Gastrocnemius medialis (tissue), 4 donors: ENCODE measurements at regions not wholly inside any gene's neighbourhood (a gene's known extent, or its start where the extent isn't known, plus 50 kb on each side); places are given as distances from the start of the nearest gene placed in this dataset.

Experiments
- CTCF ChIP-seq, 5 experiments: fragments of 450-650 bp in 3 of 5; fragments of 200-600 bp in 2 of 5; sonication (generic) in 2 of 5; IDR thresholded peaks in 4 of 5; conservative IDR thresholded peaks in 1 of 5; 1 replicate in 4 of 5; 2 replicates in 1 of 5; pipeline ENCODE4 v1.5.1; 2016 to 2019; ENCODE audit warnings: antibody characterized with exemption in 5 of 5, mild to moderate bottlenecking in 3 of 5, moderate library complexity in 3 of 5
- POLR2A ChIP-seq, 2 donors: fragments of 450-650 bp; IDR thresholded peaks; one replicate each; pipeline ENCODE4 v1.6.1; 2017; ENCODE audit warnings: antibody characterized with exemption in 2 of 2, mild to moderate bottlenecking in 2 of 2, moderate library complexity in 2 of 2

DNA sequence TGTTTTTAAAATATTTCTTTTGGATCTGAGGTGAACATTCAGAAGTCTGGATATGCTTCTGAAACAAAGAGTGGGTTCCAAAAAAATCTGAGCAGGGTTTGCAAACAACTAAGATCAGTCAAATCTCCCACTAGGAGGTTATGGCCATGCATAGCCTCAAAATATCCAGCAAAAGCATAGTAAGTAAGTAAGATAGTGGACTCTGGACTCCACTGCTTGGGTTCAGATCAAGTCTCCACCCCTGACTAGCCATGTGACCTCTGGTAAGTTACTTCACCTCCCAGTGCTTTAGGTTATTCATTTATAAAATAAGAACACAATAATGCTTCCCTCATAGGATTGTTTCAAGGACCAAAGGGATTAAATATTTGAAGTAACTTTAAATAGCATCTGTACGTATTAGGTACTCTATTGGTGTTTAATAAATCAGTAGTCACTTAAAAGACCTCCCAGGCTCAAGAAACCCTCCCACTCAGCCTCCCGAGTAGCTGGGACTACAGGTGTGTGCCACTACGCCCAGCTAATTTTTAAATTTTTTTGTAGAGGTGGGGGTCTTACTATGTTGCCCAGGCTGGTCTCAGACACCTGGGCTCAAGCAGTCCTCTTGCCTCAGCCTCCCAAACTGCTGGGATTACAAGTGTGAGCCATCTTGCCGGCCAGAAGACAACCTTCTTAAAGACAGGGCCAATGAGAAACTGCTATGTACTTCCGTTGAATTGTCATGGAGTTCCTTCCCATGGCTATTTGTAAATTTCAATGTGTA is 95.7 kb upstream of the SOX5 start:
- TF ChIP-seq POLR2A (IDR thresholded peaks at IDR 0.05) (no peak), CTCF (IDR thresholded peaks at IDR 0.05 in 4 of 5, conservative IDR thresholded peaks at IDR 0.05 in 1 of 5) (no peak)
